GM19043 (cell line): ENCODE measurements at regions not wholly inside any gene's neighbourhood (a gene's known extent, or its start where the extent isn't known, plus 50 kb on each side); places are given as distances from the start of the nearest gene placed in this dataset.

Experiments used
- ATAC-seq: cut with Tn5 transposase; IDR thresholded peaks from one replicate; pipeline ENCODE4 v1.9.1; 2021; ENCODE audit warnings: low read depth; ENCODE audit not compliant: unreplicated experiment

DNA sequence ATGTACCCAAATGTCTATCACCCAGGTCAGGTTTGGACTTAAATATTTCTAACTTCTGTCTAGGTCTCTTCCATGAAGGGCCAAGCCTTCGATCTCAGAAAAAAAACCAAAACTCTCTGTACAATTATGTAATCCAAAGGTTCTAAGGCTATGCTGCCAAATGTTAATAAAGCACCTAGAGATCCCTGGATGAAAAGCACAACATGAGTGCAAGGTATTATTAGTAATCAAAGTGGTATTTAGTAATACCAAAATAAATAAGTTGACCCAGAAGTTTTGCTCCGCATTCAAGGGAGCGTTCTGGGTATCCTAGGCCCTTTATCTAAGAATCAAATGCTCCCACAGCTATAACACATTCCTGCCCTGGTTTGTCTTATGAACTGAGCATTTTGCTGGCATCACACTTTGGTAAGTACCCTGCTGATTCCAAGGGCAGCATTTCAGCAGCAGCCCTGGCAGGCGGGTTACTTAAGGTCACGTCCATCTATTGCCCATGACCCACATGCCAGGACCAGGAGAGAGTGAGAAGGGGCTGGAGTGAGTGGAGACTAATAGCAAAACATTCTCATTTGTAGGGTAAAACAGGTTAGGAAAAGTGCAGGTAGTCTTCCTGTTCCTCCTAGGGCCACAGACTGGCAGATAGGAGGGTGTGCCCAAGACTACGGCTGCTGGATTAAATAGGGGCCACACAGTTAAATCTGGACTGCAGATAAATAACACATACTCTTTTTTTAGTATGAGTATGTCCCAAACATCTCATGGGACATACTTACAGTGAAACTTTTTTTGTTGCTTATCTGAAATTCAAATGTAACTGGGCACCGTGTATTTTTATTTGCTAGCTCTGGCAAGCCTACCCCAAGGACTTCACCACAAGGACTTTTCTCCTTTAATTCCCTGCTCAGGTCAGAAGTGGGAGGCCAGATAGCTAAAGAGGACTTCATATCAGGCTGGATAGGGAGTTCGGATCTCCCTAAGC is 76.0 kb upstream of the SNRK start:
- no peak for ATAC-seq

GRCh38 chr3:43207628-43208085 is 78.7 kb upstream of the SNRK start:
- ATAC-seq: peak; percentile 57

DNA sequence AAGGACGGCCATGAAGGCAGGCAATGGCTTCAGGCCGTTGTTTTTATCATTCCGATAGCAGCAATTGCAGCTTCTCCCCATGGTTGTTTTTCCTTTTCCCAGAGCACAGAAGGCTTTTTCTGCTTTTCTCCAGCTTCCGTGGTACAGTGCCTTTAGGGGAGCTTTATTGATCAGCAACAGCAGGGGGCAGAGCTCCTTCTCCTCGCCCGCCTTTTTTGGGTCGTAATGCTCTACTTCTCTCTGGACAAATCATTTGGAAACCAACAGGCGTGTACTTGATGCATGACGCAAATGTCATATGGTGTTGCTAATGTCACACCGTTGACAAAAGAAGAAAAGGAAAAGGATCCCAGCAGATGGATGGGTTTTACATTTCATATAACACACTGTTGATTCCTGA is 79.7 kb upstream of the SNRK start:
- ATAC-seq: no peak

GRCh38 chr3:43206105-43206504 is 80.2 kb upstream of the SNRK start:
- no peak for ATAC-seq

DNA sequence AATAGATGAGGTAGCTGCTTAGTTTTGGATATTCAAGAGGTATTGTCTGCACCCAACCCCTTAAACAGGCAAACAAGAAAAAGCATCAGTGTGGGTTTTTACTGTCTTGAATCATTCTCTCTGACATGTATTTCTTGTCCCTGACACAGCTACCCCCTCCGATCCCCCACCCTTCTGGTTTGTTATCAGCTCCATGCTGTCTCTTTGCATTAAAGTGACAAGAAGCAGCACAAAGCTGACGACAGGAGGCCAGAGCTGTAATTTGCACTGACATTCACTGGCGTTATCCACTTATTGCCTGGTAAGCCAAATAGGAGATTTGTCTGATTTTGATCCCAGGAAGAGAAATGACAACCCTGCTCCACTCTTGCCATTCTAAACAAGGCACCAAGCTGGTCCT is 83.3 kb upstream of the SNRK start:
- ATAC-seq: no peak

- no peak for ATAC-seq
Observed at GRCh38 chr3:43201581-43201980, 84.8 kb upstream of the SNRK start.

- no peak for ATAC-seq
Observed at GRCh38 chr3:43199645-43200306, 86.6 kb upstream of the SNRK start.

- no peak for ATAC-seq
Observed at GRCh38 chr3:43198791-43199644, 87.3 kb upstream of the SNRK start.

- no peak for ATAC-seq
Observed at GRCh38 chr3:43198301-43198700, 88.0 kb upstream of the SNRK start.

DNA sequence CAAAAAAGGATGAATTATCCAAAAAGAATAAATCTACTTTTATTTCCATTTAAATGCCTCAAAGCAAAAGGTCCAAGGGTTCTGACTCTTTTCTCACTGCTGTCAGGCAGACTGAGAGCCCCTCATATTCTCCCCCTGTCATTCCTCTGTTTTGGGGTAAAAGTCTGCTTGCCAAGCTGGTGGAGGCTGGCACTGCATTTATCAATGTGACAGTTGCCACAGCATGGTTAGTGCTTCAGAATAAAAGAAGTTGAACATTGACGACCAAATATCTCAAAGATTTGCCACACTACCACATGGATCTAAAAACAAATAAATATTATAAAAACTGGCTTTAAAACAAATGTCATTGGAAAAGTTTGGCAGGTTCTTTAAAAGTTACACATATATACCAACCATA is 89.2 kb upstream of the SNRK start:
- no peak for ATAC-seq

- no peak for ATAC-seq
Observed at GRCh38 chr3:43196721-43197120, 89.6 kb upstream of the SNRK start.

DNA sequence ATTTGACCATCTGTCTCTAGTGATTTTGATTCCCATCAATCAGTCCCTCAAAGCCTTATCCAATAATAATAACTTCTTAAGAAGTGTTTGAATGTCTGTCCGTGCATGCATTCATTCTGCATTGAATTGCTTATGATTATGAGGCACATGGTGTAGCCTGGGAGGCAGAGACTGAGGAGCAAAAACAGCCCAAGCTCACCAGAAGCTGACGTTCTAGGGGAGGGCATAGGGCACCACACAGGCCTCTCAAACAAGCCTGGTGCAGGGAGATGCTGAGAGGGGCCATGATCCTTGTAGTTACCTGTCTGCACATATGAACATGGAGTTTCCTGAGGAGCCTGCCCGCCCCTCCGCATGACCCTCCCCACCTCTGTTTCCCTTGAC is 89.2 kb upstream of the POMGNT2 start:
- no peak for ATAC-seq

- ATAC-seq: no peak
Observed at GRCh38 chr3:43194490-43195114, 88.7 kb upstream of the POMGNT2 start.

DNA sequence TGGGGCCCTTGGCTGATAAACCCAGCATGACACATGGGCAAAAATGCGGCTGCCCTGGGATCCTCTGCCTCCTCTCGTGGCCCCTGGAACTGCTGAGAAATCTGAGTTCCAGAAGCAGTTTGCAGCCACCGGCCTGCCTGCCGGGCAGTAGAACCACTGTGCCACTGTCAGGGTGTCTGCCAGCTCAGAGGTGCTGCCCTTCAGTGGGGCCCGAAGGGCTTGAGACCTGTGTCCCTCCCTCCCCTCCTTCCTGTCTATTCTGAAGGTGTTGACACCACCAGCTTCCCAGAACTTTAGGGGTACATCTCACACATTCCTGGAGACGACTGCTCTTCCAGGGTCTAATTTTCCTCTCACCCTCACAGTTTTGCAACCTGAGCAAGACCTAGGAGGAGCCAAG is 88.2 kb upstream of the POMGNT2 start:
- ATAC-seq: no peak

DNA sequence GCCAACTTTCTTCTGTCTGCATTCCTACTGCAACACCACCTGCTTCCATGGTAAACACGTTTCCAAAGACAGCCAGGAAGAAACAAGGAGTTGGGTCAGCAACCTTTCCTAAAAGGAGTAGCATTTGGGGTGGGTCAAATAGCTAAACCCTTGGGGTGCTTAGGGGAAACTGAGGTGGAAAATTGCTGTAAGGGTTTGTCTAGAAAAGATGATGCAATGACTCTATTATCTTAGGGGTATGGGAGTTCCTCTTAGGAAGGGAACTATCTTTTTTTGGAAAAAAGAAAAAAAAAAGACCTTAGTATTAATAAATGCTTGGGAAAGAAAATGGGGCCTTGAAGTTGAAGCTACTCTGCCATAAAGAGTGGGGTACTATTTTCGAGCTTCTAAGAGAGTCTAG is 86.1 kb upstream of the POMGNT2 start:
- no peak for ATAC-seq

DNA sequence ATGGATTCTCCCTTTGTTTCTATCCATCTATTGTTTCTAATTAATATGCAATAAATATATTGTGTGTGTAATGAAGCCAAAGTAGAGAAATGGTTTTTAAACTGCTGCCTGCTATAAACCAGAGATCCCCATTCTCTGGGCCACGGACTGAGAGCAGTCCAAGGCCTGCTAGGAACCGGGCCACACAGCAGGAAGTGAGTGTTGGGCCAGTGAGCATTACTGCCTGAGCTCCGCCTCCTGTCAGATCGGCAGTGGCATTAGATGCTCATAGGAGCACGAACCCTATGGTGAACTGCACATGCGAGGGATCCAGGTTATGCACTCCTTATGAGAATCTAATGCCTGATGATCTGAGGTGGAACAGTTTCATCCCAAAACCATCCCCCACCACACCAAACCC is 85.2 kb upstream of the POMGNT2 start:
- ATAC-seq: no peak

DNA sequence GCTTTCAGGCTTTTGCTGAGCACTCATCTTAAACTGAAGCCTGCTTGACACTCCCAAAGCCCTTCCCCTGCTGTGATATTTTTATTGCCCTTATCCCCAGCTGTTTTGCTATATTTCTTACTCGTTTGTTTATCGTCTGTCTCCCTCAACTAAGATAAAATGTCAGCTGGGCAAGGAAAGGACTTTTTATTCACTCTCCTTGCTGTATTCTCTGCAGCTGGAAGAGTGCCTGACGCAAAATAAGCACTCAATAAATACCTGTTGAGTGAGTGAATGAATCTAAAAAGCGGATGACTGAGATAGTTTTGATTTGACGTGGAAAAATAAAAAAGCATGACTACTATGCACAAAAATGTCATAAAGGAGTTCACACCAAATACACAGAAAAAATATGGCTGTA is 84.8 kb upstream of the POMGNT2 start:
- no peak for ATAC-seq

DNA sequence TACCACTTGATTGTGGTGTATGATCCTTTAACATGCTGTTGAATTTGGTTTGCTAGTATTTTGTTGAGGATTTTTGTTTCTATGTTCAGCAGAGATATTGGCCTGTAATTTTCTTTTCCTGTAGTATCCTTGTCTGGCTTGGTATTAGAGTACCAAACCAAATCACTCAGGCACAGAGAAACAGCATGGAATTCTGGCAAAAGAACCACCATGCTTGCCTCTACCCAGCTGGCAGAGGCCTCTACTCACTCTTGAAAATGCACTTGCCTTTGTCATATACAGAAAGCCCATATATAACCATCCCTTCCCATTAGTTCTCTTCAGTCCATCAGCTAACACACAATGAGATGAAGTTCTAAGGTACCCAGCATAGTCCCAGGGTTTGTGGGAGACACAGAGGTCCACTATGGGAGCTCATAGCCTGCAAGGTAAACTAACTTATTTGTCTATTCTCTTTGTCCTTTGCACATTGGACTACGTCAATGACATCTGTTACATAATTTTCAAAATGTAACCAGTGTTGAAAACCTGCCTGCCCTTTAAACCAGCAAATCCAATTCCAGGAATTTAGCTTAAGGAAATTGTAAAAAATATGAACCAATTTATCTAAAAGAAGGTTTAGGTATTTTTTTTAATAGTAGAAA is 82.1 kb upstream of the POMGNT2 start:
- no peak for ATAC-seq

- ATAC-seq: no peak
Observed at GRCh38 chr3:43185983-43186314, 80.1 kb upstream of the POMGNT2 start.

GRCh38 chr3:43185274-43185982 is 79.5 kb upstream of the POMGNT2 start:
- ATAC-seq: no peak
